ENCODE measurements at regions not wholly inside any gene's neighbourhood (a gene's known extent, or its start where the extent isn't known, plus 50 kb on each side); places are given as distances from the start of the nearest gene placed in this dataset.

DNA sequence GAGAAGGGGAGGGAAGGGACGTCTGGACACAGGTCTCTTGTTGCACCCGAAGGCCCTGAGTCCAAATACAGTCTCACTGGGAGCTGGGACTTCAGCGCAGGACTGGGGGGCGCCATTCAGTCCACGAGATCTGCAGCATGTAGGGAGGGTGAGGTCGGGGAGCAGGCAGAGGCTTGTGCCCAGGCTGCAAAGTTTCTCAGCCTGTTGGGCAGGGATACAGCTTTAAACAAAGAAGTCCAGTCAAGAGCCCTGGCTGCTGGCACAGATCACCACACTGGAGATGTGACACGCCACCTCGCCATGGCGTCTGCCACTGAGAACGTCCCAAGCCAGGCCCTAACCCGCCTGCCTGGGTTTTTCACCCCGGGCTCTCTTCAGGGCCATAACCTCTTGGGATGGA lies 256.6 kb downstream of the DLL1 start:
- Histone ChIP-seq H4K20me1 (ENCODE audit: insufficient read depth, low read length) (no peaks in the 10 kb centered on the region), H3K27me3 (ENCODE audit: control insufficient read depth in 2 of 2, insufficient read depth in 2 of 2, low read length in 2 of 2) (no peaks in the 10 kb centered on the region), H3K4me1 (ENCODE audit: control insufficient read depth in 1 of 2, insufficient read depth in 2 of 2, low read length in 2 of 2) (peaks cover 9 to 11% of the 10 kb centered on the region in 2 donors), H3K4me3 (replicated peaks in 1 of 3; ENCODE audit: low read depth in 2 of 3, low read length in 3 of 3) (no peak overlapping the region), H3K36me3 (replicated peaks in 1 of 2; ENCODE audit: control insufficient read depth in 1 of 2, insufficient read depth in 2 of 2, low read length in 2 of 2) (no peaks in the 10 kb centered on the region), H3K79me2 (ENCODE audit: insufficient read depth, low read length) (no peaks in the 10 kb centered on the region), H3K4me2 (replicated peaks; ENCODE audit: extremely low read depth, low read length, poor library complexity, severe bottlenecking) (no peak overlapping the region), H2AFZ (ENCODE audit: insufficient read depth, low read depth, low read length, poor library complexity, severe bottlenecking) (no peak overlapping the region), H3K9me3 (replicated peaks in 1 of 2; ENCODE audit: control insufficient read depth in 1 of 2, insufficient read depth in 1 of 2, low read length in 2 of 2) (peaks cover 0 to 13% of the 10 kb centered on the region in 2 donors), H3K9ac (ENCODE audit: insufficient read depth, low read length, poor library complexity, severe bottlenecking) (no peak overlapping the region), H3K27ac (ENCODE audit: low read depth in 1 of 2, low read length in 2 of 2) (no peak overlapping the region)
- 88% methylated on average over 10 of the region's 12 CpGs for WGBS (ENCODE audit: insufficient coverage)
- Mint-ChIP-seq H3K36me3 (peaks cover 1 to 3% of the 10 kb centered on the region in 2 donors), H3K9me3 (peaks cover 5 to 18% (median 14%) of the 10 kb centered on the region in 7 donors), H3K27me3 (ENCODE audit: low read depth in 3 of 3) (peaks cover 0 to 9% (median 9%) of the 10 kb centered on the region in 3 donors), H3K4me3 (no peak overlapping the region), H3K27ac (no peak overlapping the region), H3K4me1 (peaks cover 14% of the 10 kb centered on the region)
- DNase-seq = no peak
- TF ChIP-seq, protein P1, sequence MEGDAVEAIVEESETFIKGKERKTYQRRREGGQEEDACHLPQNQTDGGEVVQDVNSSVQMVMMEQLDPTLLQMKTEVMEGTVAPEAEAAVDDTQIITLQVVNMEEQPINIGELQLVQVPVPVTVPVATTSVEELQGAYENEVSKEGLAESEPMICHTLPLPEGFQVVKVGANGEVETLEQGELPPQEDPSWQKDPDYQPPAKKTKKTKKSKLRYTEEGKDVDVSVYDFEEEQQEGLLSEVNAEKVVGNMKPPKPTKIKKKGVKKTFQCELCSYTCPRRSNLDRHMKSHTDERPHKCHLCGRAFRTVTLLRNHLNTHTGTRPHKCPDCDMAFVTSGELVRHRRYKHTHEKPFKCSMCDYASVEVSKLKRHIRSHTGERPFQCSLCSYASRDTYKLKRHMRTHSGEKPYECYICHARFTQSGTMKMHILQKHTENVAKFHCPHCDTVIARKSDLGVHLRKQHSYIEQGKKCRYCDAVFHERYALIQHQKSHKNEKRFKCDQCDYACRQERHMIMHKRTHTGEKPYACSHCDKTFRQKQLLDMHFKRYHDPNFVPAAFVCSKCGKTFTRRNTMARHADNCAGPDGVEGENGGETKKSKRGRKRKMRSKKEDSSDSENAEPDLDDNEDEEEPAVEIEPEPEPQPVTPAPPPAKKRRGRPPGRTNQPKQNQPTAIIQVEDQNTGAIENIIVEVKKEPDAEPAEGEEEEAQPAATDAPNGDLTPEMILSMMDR (IDR thresholded peaks at IDR 0.05) = no peak
- intact Hi-C loops (cut with micrococcal nuclease) = loop anchor here in 1 of 2 donors (10.0 kb wide), 1 partner anchor 51 kb away; no protein-coding TSS in a partner anchor

DNA sequence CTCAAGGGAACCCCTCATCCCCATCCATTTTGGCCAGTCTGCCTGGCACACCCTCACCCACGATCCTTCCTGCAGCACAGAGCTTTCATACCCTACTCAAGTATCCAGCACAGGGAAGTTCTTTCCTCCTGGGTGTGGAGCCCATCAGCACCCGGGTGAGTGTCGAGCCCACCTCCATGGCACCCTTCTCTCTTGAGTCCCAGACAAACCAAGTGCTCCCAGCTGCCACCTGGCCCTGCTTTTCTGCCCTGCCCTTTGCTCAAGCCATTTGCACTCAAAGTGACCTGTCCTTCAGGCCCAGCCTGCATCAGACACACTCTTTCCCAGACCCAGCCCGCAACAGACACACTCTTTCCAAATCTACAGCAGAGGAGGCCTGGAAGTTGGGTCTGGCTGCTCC lies 257.2 kb downstream of the DLL1 start:
- H3K4me3 ChIP-seq (replicated peaks in 1 of 3; ENCODE audit: low read depth in 2 of 3, low read length in 3 of 3) = no peak overlapping the region
- H3K36me3 ChIP-seq (replicated peaks in 1 of 2; ENCODE audit: control insufficient read depth in 1 of 2, insufficient read depth in 2 of 2, low read length in 2 of 2) = no peaks in the 10 kb centered on the region
- H3K4me1 ChIP-seq (ENCODE audit: control insufficient read depth in 1 of 2, insufficient read depth in 2 of 2, low read length in 2 of 2) = peaks cover 9 to 11% of the 10 kb centered on the region in 2 donors
- no peak overlapping the region for H2AFZ ChIP-seq (ENCODE audit: insufficient read depth, low read depth, low read length, poor library complexity, severe bottlenecking)
- Mint-ChIP-seq H3K27me3 (ENCODE audit: low read depth in 3 of 3) (peaks cover 0 to 9% (median 9%) of the 10 kb centered on the region in 3 donors), H3K27ac (no peak overlapping the region), H3K4me1 (peaks cover 14% of the 10 kb centered on the region), H3K9me3 (peaks cover 5 to 18% (median 14%) of the 10 kb centered on the region in 7 donors), H3K36me3 (peaks cover 1 to 3% of the 10 kb centered on the region in 2 donors), H3K4me3 (no peak overlapping the region)
- no peak for DNase-seq
- no peak overlapping the region for H3K4me2 ChIP-seq (replicated peaks; ENCODE audit: extremely low read depth, low read length, poor library complexity, severe bottlenecking)
- no peaks in the 10 kb centered on the region for H3K27me3 ChIP-seq (ENCODE audit: control insufficient read depth in 2 of 2, insufficient read depth in 2 of 2, low read length in 2 of 2)
- WGBS (ENCODE audit: insufficient coverage) = 98% methylated on average over 4 of the region's 4 CpGs
- TF ChIP-seq, protein P1 (IDR thresholded peaks at IDR 0.05) = no peak
- H3K9ac ChIP-seq (ENCODE audit: insufficient read depth, low read length, poor library complexity, severe bottlenecking) = no peak overlapping the region
- no peaks in the 10 kb centered on the region for H4K20me1 ChIP-seq (ENCODE audit: insufficient read depth, low read length)
- no peaks in the 10 kb centered on the region for H3K79me2 ChIP-seq (ENCODE audit: insufficient read depth, low read length)
- peaks cover 0 to 13% of the 10 kb centered on the region in 2 donors for H3K9me3 ChIP-seq (replicated peaks in 1 of 2; ENCODE audit: control insufficient read depth in 1 of 2, insufficient read depth in 1 of 2, low read length in 2 of 2)
- intact Hi-C loops (cut with micrococcal nuclease) = loop anchor here in 1 of 2 donors (10.0 kb wide), 1 partner anchor 51 kb away; no protein-coding TSS in a partner anchor
- H3K27ac ChIP-seq (ENCODE audit: low read depth in 1 of 2, low read length in 2 of 2) = no peak overlapping the region

Measured in CD14-positive monocyte (primary cell).